ENCODE measurements at regions not wholly inside any gene's neighbourhood (a gene's known extent, or its start where the extent isn't known, plus 50 kb on each side); places are given as distances from the start of the nearest gene placed in this dataset.

DNA sequence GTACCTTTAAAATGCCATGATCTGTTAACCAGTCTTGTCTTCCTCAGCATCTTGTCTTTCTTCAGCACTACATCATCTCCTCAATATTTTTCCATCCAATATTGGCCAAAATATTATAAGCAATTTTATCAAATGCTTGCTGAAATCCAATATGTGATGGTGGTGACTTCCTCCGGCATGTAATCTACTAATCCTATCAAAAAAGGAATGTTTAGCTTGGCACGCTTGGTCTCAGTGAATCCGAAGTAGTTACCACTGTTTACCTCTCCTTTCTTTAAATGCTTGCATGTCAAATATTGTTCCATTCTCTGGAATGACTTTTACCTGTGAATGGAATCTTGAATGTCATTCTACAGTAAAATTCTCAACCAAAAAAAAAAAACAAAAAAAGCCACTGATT, 72.3 kb upstream of the EEA1 start:
- H3K9me3 ChIP-seq (ENCODE audit: low read depth, low read length, poor library complexity, severe bottlenecking): no peaks in the 10 kb centered on the region
- no TSS peak for BruUV-seq (replicated peaks)
- no peaks in the 10 kb centered on the region for H3K36me3 ChIP-seq (ENCODE audit: insufficient read depth, low read length, poor library complexity, severe bottlenecking)
- peaks cover 5% of the 10 kb centered on the region for H3K4me1 ChIP-seq (ENCODE audit: insufficient read depth, low read length, poor library complexity, severe bottlenecking)
- TF ChIP-seq, protein P1, sequence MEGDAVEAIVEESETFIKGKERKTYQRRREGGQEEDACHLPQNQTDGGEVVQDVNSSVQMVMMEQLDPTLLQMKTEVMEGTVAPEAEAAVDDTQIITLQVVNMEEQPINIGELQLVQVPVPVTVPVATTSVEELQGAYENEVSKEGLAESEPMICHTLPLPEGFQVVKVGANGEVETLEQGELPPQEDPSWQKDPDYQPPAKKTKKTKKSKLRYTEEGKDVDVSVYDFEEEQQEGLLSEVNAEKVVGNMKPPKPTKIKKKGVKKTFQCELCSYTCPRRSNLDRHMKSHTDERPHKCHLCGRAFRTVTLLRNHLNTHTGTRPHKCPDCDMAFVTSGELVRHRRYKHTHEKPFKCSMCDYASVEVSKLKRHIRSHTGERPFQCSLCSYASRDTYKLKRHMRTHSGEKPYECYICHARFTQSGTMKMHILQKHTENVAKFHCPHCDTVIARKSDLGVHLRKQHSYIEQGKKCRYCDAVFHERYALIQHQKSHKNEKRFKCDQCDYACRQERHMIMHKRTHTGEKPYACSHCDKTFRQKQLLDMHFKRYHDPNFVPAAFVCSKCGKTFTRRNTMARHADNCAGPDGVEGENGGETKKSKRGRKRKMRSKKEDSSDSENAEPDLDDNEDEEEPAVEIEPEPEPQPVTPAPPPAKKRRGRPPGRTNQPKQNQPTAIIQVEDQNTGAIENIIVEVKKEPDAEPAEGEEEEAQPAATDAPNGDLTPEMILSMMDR (conservative IDR thresholded peaks at IDR 0.05; ENCODE audit: low read depth, low read length): no peak
- TF ChIP-seq EZH2 (IDR thresholded peaks at IDR 0.05; ENCODE audit: borderline replicate concordance, low read depth, low read length, poor library complexity, severe bottlenecking): no peak
- CTCF ChIA-PET: no interaction called here
- H3K4me3 ChIP-seq (ENCODE audit: low read depth, low read length, poor library complexity, severe bottlenecking): no peak overlapping the region
- no peak overlapping the region for H3K27ac ChIP-seq (ENCODE audit: low read depth, low read length, poor library complexity, severe bottlenecking)
- POLR2A ChIA-PET (ENCODE audit: low non-redundant PET): no interaction called here
- intact Hi-C loops (cut with micrococcal nuclease; ENCODE audit: unreplicated experiment): no loop called here
- H3K27me3 ChIP-seq (replicated peaks; ENCODE audit: insufficient read depth, low read depth, low read length, poor library complexity): no peaks in the 10 kb centered on the region
- DNase-seq (ENCODE audit: low spot score): no peak

DNA sequence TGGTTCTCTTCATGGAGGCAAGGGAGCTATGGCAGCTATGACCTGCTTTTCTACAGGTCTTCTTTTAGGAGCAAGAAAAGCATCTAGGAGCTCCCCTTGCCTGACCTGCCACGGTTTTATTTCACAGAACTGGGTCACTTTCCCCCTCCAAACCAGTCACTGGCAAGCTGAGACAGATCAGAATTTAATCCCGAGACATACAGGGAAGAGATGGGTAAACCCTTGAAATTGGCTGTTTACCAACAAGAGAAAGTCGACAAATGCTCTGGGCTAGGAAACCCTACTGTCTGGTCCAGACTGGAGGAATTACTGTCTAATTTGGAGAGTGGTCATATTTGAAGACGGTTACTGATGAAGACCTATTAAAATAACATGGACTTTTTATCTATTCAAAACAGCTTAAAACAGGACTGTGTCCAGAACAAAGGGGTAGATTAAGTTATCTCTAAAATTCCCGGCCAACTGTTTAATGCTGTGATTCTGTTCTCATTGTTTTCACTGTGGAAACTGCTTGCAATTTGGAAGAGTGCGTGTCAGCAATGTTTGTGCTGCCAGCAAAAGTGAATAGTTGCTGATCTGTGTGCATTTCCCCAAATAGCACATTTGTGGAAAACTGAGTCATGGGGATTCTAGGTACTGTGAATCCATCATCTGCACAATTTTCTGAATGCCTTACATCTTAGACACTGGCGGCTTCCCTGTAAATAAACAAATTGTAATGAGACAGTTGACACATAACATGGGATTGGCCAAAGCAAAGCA, 73.4 kb upstream of the EEA1 start:
- BruUV-seq (replicated peaks): no TSS peak
- Histone ChIP-seq H3K27me3 (replicated peaks; ENCODE audit: insufficient read depth, low read depth, low read length, poor library complexity) (no peaks in the 10 kb centered on the region), H3K4me1 (ENCODE audit: insufficient read depth, low read length, poor library complexity, severe bottlenecking) (peaks cover 13% of the 10 kb centered on the region), H3K9me3 (ENCODE audit: low read depth, low read length, poor library complexity, severe bottlenecking) (no peaks in the 10 kb centered on the region), H3K27ac (ENCODE audit: low read depth, low read length, poor library complexity, severe bottlenecking) (no peak overlapping the region), H3K36me3 (ENCODE audit: insufficient read depth, low read length, poor library complexity, severe bottlenecking) (no peaks in the 10 kb centered on the region), H3K4me3 (ENCODE audit: low read depth, low read length, poor library complexity, severe bottlenecking) (no peak overlapping the region)
- ChIA-PET POLR2A (ENCODE audit: low non-redundant PET) (no interaction called here), CTCF (interaction anchor here (0.6 kb wide), 2 partner anchors 10 to 465 kb away, joined by 5 to 19 read pairs; no protein-coding TSS in a partner anchor)
- TF ChIP-seq EZH2 (IDR thresholded peaks at IDR 0.05; ENCODE audit: borderline replicate concordance, low read depth, low read length, poor library complexity, severe bottlenecking): no peak
- TF ChIP-seq, protein P1 (conservative IDR thresholded peaks at IDR 0.05; ENCODE audit: low read depth, low read length): no peak
- intact Hi-C loops (cut with micrococcal nuclease; ENCODE audit: unreplicated experiment): no loop called here
- no peak for DNase-seq (ENCODE audit: low spot score)

DNA sequence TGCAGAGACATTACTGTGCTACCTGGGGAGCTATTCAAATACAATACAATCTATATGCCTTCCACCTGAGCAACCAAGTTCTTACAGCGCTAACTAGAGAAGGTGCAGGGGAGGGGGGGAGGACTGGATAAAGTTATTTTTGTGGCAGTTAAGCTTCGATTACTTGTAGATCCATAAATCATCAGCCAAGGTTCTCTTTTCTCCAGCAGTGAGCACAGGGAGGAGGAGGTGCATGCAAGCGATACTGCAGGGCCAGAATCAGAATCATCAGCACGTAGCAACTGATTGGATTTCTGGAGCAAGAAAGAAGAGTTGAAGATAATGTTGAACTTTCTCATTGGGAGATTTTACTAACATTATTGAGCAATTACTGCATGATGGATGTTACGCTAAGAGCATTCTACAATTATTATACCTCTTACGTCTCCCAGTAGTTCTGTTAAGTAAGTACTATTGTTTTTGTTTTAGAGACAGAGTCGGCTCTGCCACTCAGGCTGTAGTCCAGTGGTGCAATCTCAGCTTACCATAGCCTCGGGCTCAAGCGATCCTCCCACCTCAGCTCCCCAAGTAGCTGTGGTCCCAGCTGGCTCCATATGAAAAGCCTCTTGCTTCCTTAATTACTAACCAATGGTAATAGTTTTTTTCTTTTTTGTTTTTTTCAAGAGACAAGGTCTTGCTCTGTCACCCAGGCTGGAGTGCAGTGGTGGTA, 74.6 kb upstream of the EEA1 start:
- no peak for TF ChIP-seq EZH2 (IDR thresholded peaks at IDR 0.05; ENCODE audit: borderline replicate concordance, low read depth, low read length, poor library complexity, severe bottlenecking)
- TF ChIP-seq, protein P1 (conservative IDR thresholded peaks at IDR 0.05; ENCODE audit: low read depth, low read length): no peak
- no peak overlapping the region for H3K4me3 ChIP-seq (ENCODE audit: low read depth, low read length, poor library complexity, severe bottlenecking)
- DNase-seq (ENCODE audit: low spot score): no peak
- peaks cover 13% of the 10 kb centered on the region for H3K4me1 ChIP-seq (ENCODE audit: insufficient read depth, low read length, poor library complexity, severe bottlenecking)
- intact Hi-C loops (cut with micrococcal nuclease; ENCODE audit: unreplicated experiment): no loop called here
- CTCF ChIA-PET: interaction anchor here (0.5 kb wide), 1 partner anchor 1097 kb away, joined by 3 read pairs; no protein-coding TSS in a partner anchor
- no peak overlapping the region for H3K27ac ChIP-seq (ENCODE audit: low read depth, low read length, poor library complexity, severe bottlenecking)
- no peaks in the 10 kb centered on the region for H3K27me3 ChIP-seq (replicated peaks; ENCODE audit: insufficient read depth, low read depth, low read length, poor library complexity)
- no TSS peak for BruUV-seq (replicated peaks)
- H3K36me3 ChIP-seq (ENCODE audit: insufficient read depth, low read length, poor library complexity, severe bottlenecking): no peaks in the 10 kb centered on the region
- POLR2A ChIA-PET (ENCODE audit: low non-redundant PET): no interaction called here
- no peaks in the 10 kb centered on the region for H3K9me3 ChIP-seq (ENCODE audit: low read depth, low read length, poor library complexity, severe bottlenecking)
